ENCODE measurements at regions not wholly inside any gene's neighbourhood (a gene's known extent, or its start where the extent isn't known, plus 50 kb on each side); places are given as distances from the start of the nearest gene placed in this dataset.

GRCh38 chr13:29713839-29714238 is 118.4 kb upstream of the SLC7A1 start:
- no peak for DNase-seq (ENCODE audit: low read depth, low spot score)

- DNase-seq (ENCODE audit: low read depth, low spot score) = no peak
Observed at GRCh38 chr13:29711776-29712175, 116.3 kb upstream of the SLC7A1 start.

- no peak for DNase-seq (ENCODE audit: low read depth, low spot score)
Observed at GRCh38 chr13:29710511-29710910, 115.0 kb upstream of the SLC7A1 start.

- no peak for DNase-seq (ENCODE audit: low read depth, low spot score)
Observed at GRCh38 chr13:29709407-29710069, 114.0 kb upstream of the SLC7A1 start.

GRCh38 chr13:29707876-29708543 is 112.5 kb upstream of the SLC7A1 start:
- DNase-seq (ENCODE audit: low read depth, low spot score) = no peak

GRCh38 chr13:29706923-29707322 is 111.4 kb upstream of the SLC7A1 start:
- no peak for DNase-seq (ENCODE audit: low read depth, low spot score)

- no peak for DNase-seq (ENCODE audit: low read depth, low spot score)
Observed at GRCh38 chr13:29704648-29705047, 109.2 kb upstream of the SLC7A1 start.

- no peak for DNase-seq (ENCODE audit: low read depth, low spot score)
Observed at GRCh38 chr13:29703421-29703820, 107.9 kb upstream of the SLC7A1 start.

- peak; percentile 83 for DNase-seq (ENCODE audit: low read depth, low spot score)
Observed at GRCh38 chr13:29702912-29703351, 107.4 kb upstream of the SLC7A1 start.

GRCh38 chr13:29698106-29698505 is 102.6 kb upstream of the SLC7A1 start:
- no peak for DNase-seq (ENCODE audit: low read depth, low spot score)

- no peak for DNase-seq (ENCODE audit: low read depth, low spot score)
Observed at GRCh38 chr13:29696606-29697005, 101.1 kb upstream of the SLC7A1 start.

- no peak for DNase-seq (ENCODE audit: low read depth, low spot score)
Observed at GRCh38 chr13:29693275-29693945, 97.9 kb upstream of the SLC7A1 start.

- no peak for DNase-seq (ENCODE audit: low read depth, low spot score)
Observed at GRCh38 chr13:29689548-29689947, 94.1 kb upstream of the SLC7A1 start.

- DNase-seq (ENCODE audit: low read depth, low spot score) = no peak
Observed at GRCh38 chr13:29688193-29688592, 92.7 kb upstream of the SLC7A1 start.

GRCh38 chr13:29684441-29684840 is 89.0 kb upstream of the SLC7A1 start:
- DNase-seq (ENCODE audit: low read depth, low spot score) = no peak

GRCh38 chr13:29683041-29683440 is 87.6 kb upstream of the SLC7A1 start:
- DNase-seq (ENCODE audit: low read depth, low spot score) = no peak

- DNase-seq (ENCODE audit: low read depth, low spot score) = no peak
Observed at GRCh38 chr13:29681864-29682263, 86.4 kb upstream of the SLC7A1 start.

- DNase-seq (ENCODE audit: low read depth, low spot score) = no peak
Observed at GRCh38 chr13:29679396-29680053, 84.0 kb upstream of the SLC7A1 start.

GRCh38 chr13:29677627-29678026 is 82.1 kb upstream of the SLC7A1 start:
- no peak for DNase-seq (ENCODE audit: low read depth, low spot score)

- DNase-seq (ENCODE audit: low read depth, low spot score) = no peak
Observed at GRCh38 chr13:29676941-29677452, 81.5 kb upstream of the SLC7A1 start.

GRCh38 chr13:29676535-29676934 is 81.0 kb upstream of the SLC7A1 start:
- DNase-seq (ENCODE audit: low read depth, low spot score) = no peak

- no peak for DNase-seq (ENCODE audit: low read depth, low spot score)
Observed at GRCh38 chr13:29674532-29674931, 79.0 kb upstream of the SLC7A1 start.

All from brain pericyte (primary cell).